ENCODE measurements at regions not wholly inside any gene's neighbourhood (a gene's known extent, or its start where the extent isn't known, plus 50 kb on each side); places are given as distances from the start of the nearest gene placed in this dataset.

GRCh38 chr14:71343724-71344123 is 436.5 kb downstream of the PCNX1 start:
- Histone ChIP-seq H3K9me2 (replicated peaks; ENCODE audit: low read length) (no peaks in the 10 kb centered on the region), H3K79me2 (ENCODE audit: low read length) (peaks cover 97% of the 10 kb centered on the region), H3K4me1 (ENCODE audit: insufficient read depth, low read length) (peaks cover 6% of the 10 kb centered on the region), H2AFZ (ENCODE audit: low read length) (no peak overlapping the region), H3K4me3 (ENCODE audit: low read length) (no peak overlapping the region), H3K9me3 (ENCODE audit: low read length) (no peaks in the 10 kb centered on the region), H3K27me3 (ENCODE audit: low read length) (no peaks in the 10 kb centered on the region), H3K4me2 (ENCODE audit: low read length) (no peak overlapping the region), H3K9ac (ENCODE audit: low read length) (no peak overlapping the region), H3K36me3 (ENCODE audit: low read depth, low read length) (no peaks in the 10 kb centered on the region), H3F3A (ENCODE audit: low read length, unreplicated experiment) (no peaks in the 10 kb centered on the region), H4K20me1 (ENCODE audit: low read length) (peaks cover 22% of the 10 kb centered on the region; the same call in 1 of the 2 replicates), H3K27ac (ENCODE audit: low read length) (no peak overlapping the region)
- TF ChIP-seq EZH2phosphoT487 (IDR thresholded peaks at IDR 0.05; ENCODE audit: borderline replicate concordance, low read length): no peak
- TF ChIP-seq, protein P1, sequence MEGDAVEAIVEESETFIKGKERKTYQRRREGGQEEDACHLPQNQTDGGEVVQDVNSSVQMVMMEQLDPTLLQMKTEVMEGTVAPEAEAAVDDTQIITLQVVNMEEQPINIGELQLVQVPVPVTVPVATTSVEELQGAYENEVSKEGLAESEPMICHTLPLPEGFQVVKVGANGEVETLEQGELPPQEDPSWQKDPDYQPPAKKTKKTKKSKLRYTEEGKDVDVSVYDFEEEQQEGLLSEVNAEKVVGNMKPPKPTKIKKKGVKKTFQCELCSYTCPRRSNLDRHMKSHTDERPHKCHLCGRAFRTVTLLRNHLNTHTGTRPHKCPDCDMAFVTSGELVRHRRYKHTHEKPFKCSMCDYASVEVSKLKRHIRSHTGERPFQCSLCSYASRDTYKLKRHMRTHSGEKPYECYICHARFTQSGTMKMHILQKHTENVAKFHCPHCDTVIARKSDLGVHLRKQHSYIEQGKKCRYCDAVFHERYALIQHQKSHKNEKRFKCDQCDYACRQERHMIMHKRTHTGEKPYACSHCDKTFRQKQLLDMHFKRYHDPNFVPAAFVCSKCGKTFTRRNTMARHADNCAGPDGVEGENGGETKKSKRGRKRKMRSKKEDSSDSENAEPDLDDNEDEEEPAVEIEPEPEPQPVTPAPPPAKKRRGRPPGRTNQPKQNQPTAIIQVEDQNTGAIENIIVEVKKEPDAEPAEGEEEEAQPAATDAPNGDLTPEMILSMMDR (conservative IDR thresholded peaks at IDR 0.05; ENCODE audit: low read depth, low read length): no peak
- no peak for TF ChIP-seq EZH2 (IDR thresholded peaks at IDR 0.05; ENCODE audit: low read length, unreplicated experiment)
- CTCF ChIA-PET: no interaction called here
- POLR2A ChIA-PET (ENCODE audit: unreplicated experiment): no interaction called here
- no peak for ATAC-seq
- intact Hi-C loops (cut with micrococcal nuclease): no loop called here
- no peak for DNase-seq
- no TSS peak for BruUV-seq (replicated peaks)

DNA sequence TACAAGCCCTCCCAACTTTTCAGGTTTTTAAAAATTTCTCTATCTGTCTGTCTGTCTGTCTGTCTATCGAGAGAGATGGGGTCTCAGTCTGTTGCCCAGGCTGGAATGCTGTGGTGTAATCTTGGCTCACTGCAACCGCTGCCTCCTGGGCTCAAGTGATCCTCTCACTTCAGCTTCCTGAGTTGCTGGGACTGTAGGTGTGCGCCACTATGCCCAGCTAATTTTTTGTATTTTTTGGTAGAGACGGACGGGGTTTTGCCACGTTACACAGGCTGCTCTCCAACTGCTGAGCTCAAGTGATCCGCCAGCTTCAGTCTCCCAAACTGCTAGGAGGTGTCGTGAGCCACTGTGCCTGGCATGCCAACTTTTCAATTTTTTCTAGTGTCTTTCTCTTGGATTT is 437.2 kb downstream of the PCNX1 start:
- Histone ChIP-seq H3K27ac (ENCODE audit: low read length) (no peak overlapping the region), H2AFZ (ENCODE audit: low read length) (no peak overlapping the region), H4K20me1 (ENCODE audit: low read length) (peaks cover 27% of the 10 kb centered on the region; the same call in 1 of the 2 replicates), H3K9me3 (ENCODE audit: low read length) (no peaks in the 10 kb centered on the region), H3K9me2 (replicated peaks; ENCODE audit: low read length) (no peaks in the 10 kb centered on the region), H3K79me2 (ENCODE audit: low read length) (peaks cover 97% of the 10 kb centered on the region), H3F3A (ENCODE audit: low read length, unreplicated experiment) (no peaks in the 10 kb centered on the region), H3K27me3 (ENCODE audit: low read length) (no peaks in the 10 kb centered on the region), H3K4me2 (ENCODE audit: low read length) (no peak overlapping the region), H3K9ac (ENCODE audit: low read length) (no peak overlapping the region), H3K4me3 (ENCODE audit: low read length) (no peak overlapping the region), H3K4me1 (ENCODE audit: insufficient read depth, low read length) (peaks cover 9% of the 10 kb centered on the region), H3K36me3 (ENCODE audit: low read depth, low read length) (no peaks in the 10 kb centered on the region)
- ChIA-PET CTCF (no interaction called here), POLR2A (ENCODE audit: unreplicated experiment) (no interaction called here)
- ATAC-seq (no peak), DNase-seq (no peak)
- intact Hi-C loops (cut with micrococcal nuclease): no loop called here
- TF ChIP-seq, protein P1 (conservative IDR thresholded peaks at IDR 0.05; ENCODE audit: low read depth, low read length): no peak
- no peak for TF ChIP-seq EZH2 (IDR thresholded peaks at IDR 0.05; ENCODE audit: low read length, unreplicated experiment)
- TF ChIP-seq EZH2phosphoT487 (IDR thresholded peaks at IDR 0.05; ENCODE audit: borderline replicate concordance, low read length): no peak
- no TSS peak for BruUV-seq (replicated peaks)

GRCh38 chr14:71346685-71347084 is 439.4 kb downstream of the PCNX1 start:
- Histone ChIP-seq H3K9me2 (replicated peaks; ENCODE audit: low read length) (no peaks in the 10 kb centered on the region), H3K79me2 (ENCODE audit: low read length) (peaks cover 97% of the 10 kb centered on the region), H3K36me3 (ENCODE audit: low read depth, low read length) (no peaks in the 10 kb centered on the region), H3K4me1 (ENCODE audit: insufficient read depth, low read length) (peaks cover 23% of the 10 kb centered on the region), H3K9ac (ENCODE audit: low read length) (no peak overlapping the region), H3K9me3 (ENCODE audit: low read length) (no peaks in the 10 kb centered on the region), H3K4me2 (ENCODE audit: low read length) (no peak overlapping the region), H3F3A (ENCODE audit: low read length, unreplicated experiment) (no peaks in the 10 kb centered on the region), H4K20me1 (ENCODE audit: low read length) (peaks cover 10% of the 10 kb centered on the region; the same call in 1 of the 2 replicates), H3K4me3 (ENCODE audit: low read length) (no peak overlapping the region), H2AFZ (ENCODE audit: low read length) (no peak overlapping the region), H3K27me3 (ENCODE audit: low read length) (no peaks in the 10 kb centered on the region), H3K27ac (ENCODE audit: low read length) (no peak overlapping the region)
- ChIA-PET POLR2A (ENCODE audit: unreplicated experiment) (interaction anchor here (0.6 kb wide), 1 partner anchor 401 kb away, joined by 3 read pairs; no protein-coding TSS in a partner anchor), CTCF (no interaction called here)
- no TSS peak for BruUV-seq (replicated peaks)
- intact Hi-C loops (cut with micrococcal nuclease): no loop called here
- TF ChIP-seq EZH2phosphoT487 (IDR thresholded peaks at IDR 0.05; ENCODE audit: borderline replicate concordance, low read length) (no peak), EZH2 (IDR thresholded peaks at IDR 0.05; ENCODE audit: low read length, unreplicated experiment) (no peak)
- TF ChIP-seq, protein P1 (conservative IDR thresholded peaks at IDR 0.05; ENCODE audit: low read depth, low read length): no peak
- DNase-seq (no peak), ATAC-seq (no peak)
